GM12865 (cell line): ENCODE measurements at regions not wholly inside any gene's neighbourhood (a gene's known extent, or its start where the extent isn't known, plus 50 kb on each side); places are given as distances from the start of the nearest gene placed in this dataset.

Source experiments
- DNase-seq: peaks from one replicate; pipeline ENCODE4 v3.0.0; 2010; ENCODE audit warnings: low read depth
- H3K4me3 ChIP-seq: 2 replicates; pipeline ENCODE4 v1.5.1; 2011; ENCODE audit warnings: mild to moderate bottlenecking, low read depth, low read length, control low read depth
- TF ChIP-seq, protein P1 (sequence below): IDR thresholded peaks from 2 replicates; pipeline ENCODE4 v1.5.1; 2011; ENCODE audit warnings: low read length, control low read depth, low read depth, inconsistent platforms; ENCODE audit not compliant: insufficient read depth; ENCODE audit errors: missing control alignments

DNA sequence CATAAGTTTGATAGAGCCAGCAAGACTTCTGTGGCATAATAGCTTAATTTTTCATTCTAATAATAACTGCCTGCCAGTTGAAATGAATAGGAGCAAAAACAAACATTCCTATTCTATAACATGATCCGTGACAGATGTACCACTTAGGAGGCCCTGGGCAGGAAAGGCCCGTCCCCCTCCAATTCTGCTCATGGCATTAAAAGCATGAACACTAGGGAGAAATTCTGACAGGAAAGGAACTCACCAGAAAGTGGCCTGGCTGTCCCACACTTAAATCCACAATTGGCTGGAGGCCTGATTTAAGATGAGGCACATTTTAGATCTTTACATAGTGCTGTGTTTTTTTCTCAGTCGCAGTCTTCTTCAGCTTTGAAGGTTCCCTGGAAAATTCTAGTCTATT, 261.9 kb upstream of the ETAA1 start:
- TF ChIP-seq, protein P1, sequence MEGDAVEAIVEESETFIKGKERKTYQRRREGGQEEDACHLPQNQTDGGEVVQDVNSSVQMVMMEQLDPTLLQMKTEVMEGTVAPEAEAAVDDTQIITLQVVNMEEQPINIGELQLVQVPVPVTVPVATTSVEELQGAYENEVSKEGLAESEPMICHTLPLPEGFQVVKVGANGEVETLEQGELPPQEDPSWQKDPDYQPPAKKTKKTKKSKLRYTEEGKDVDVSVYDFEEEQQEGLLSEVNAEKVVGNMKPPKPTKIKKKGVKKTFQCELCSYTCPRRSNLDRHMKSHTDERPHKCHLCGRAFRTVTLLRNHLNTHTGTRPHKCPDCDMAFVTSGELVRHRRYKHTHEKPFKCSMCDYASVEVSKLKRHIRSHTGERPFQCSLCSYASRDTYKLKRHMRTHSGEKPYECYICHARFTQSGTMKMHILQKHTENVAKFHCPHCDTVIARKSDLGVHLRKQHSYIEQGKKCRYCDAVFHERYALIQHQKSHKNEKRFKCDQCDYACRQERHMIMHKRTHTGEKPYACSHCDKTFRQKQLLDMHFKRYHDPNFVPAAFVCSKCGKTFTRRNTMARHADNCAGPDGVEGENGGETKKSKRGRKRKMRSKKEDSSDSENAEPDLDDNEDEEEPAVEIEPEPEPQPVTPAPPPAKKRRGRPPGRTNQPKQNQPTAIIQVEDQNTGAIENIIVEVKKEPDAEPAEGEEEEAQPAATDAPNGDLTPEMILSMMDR = no peak
- no peak overlapping the region for H3K4me3 ChIP-seq
- no peak for DNase-seq

DNA sequence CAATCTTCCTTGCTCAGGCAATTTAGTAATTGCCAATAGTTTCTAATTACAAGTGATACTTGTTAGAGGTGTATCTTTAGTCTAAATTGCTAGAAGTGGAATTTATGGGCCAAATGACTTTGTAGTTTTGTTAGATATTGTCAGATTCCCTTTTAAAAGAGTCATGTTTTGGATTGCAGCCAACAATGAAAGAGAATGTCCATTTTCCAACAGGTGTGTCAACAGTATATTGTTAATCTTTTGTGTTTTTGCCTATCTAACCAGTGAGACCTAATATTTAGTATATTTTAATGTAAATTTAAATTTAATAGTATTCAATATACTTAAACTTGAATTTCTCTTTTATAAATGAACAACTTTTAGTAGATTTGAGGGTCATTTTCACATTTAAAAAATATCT, 259.4 kb upstream of the ETAA1 start:
- TF ChIP-seq, protein P1 = no peak
- no peak overlapping the region for H3K4me3 ChIP-seq
- no peak for DNase-seq

DNA sequence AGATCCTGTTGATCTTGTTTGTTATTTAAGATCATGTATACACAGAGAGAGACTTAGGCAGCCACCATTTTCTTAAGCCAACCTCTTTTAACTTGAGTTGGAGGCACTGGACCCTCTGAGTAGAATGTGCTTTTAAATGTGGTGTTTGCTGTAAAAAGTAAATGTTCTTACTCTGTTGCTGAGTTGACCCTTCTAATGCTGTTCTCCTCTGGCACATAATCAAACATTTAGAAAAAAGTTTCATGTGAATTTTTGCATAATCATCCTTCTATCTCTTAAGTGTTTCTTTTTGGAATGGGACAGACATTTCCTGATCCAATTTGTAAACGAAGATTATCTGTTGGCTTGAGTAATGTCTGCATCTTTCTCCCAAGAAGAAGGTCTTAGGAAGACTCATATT, 255.1 kb upstream of the ETAA1 start:
- no peak for DNase-seq
- TF ChIP-seq, protein P1 = no peak
- H3K4me3 ChIP-seq = no peak overlapping the region

DNA sequence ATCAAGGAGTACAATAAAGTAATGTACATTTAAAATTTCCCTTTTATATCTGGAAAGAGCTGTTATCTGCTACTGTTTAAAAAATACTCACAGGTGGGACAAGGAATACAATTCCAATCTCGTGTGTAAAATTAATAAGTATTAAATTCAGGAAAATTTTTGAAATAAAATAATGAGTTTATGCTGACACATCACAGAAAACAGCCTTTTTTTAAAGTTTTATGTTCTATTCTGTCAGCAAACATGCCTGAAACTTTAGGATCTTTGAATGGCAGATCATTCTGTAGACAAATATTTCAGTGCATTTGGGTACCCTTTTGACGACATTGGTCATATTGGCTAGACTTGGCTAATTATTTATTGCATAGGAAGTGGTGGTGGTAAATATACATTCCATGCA, 254.4 kb upstream of the ETAA1 start:
- TF ChIP-seq, protein P1 = no peak
- DNase-seq = no peak
- H3K4me3 ChIP-seq = no peak overlapping the region

DNA sequence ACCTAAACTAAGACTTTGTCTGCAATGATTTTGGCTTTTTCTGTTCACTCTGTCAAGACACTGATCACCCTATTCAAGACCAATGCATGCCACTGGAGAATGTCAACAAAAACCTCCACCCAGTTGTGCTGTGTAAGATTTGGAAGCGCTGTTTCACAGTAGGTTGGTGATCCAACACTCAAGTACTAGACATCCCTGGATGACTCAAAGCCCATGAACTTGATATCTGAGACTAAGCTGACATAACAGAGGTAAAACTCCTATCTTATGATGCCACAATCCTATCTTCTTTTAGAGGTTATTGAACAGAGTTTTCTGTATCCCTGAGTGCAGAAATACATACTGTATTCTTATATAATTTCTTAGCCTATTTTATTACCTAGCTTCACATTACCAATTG, 251.3 kb upstream of the ETAA1 start:
- TF ChIP-seq, protein P1 = no peak
- DNase-seq = no peak
- H3K4me3 ChIP-seq = no peak overlapping the region

DNA sequence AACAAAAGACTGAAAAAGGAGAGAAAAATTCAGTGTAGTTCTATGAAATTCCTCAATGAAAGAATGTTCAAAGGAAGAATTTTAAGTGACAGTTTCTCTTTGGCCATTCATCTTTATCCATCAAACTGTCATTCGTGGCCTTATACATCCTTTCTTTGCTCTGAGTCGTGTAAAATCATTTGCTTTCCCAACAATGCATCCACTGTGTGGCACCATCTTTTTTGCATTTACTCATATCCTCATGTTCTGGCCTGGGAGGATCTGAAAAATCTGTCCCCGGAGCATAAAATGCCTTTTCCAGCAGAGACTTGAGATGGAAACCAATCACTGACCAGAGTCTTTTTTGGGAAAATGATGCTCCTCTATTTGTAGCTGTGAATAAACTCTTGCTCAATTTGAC, 240.3 kb upstream of the ETAA1 start:
- no peak overlapping the region for H3K4me3 ChIP-seq
- TF ChIP-seq, protein P1 = no peak
- no peak for DNase-seq

DNA sequence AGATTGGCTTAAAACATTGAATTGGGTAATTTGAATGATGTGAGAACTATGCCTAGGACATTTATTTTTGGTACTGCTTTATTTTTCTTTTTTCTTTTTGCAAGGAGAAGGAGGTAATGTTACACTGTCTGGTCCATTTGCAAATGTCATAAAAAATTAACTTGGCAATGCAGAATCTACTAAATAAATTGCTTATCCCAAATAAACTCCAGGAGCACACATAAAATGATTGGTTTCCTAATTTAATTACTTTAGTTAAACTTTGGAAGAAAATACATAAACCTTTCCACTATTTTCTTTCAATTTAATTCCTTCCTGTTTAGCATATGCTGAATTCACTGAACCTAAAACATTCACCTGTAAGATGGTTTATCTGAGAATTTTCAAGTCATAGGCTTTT, 238.4 kb upstream of the ETAA1 start:
- DNase-seq = no peak
- TF ChIP-seq, protein P1 = no peak
- no peak overlapping the region for H3K4me3 ChIP-seq
